ENCODE measurements at regions not wholly inside any gene's neighbourhood (a gene's known extent, or its start where the extent isn't known, plus 50 kb on each side); places are given as distances from the start of the nearest gene placed in this dataset.

DNA sequence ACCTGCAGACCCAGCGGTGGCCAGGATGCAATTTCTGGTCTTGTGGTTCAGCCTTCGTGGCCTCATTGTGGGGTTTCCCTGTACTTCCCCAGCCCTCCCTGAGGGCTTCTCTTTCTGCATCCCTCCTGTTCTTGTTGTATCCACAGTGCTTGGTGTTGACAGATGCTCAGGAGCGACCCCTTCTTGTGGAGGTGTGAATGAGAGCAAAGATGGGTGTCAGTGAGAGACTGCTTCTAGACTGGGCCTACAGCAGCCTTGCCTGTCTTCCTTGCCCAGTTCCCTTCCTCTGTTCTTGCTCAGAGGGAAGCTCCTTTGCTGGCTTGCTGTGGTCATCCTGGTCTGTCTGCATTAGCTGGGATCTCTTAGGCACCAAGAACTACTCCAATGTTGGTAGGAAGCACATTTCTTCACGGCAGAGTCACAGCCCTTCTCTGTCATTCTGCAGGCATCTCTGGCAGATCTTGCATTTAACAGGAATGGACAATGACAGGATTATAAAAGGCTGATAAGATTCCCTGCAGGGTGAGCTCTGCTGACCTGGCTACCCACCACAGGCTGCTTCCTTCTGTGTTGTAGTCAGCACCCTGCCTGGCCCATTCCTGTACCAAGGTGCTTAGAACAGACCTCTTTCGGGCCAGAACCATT lies 317.8 kb upstream of the C2CD4B start:
- TF ChIP-seq, protein P1, sequence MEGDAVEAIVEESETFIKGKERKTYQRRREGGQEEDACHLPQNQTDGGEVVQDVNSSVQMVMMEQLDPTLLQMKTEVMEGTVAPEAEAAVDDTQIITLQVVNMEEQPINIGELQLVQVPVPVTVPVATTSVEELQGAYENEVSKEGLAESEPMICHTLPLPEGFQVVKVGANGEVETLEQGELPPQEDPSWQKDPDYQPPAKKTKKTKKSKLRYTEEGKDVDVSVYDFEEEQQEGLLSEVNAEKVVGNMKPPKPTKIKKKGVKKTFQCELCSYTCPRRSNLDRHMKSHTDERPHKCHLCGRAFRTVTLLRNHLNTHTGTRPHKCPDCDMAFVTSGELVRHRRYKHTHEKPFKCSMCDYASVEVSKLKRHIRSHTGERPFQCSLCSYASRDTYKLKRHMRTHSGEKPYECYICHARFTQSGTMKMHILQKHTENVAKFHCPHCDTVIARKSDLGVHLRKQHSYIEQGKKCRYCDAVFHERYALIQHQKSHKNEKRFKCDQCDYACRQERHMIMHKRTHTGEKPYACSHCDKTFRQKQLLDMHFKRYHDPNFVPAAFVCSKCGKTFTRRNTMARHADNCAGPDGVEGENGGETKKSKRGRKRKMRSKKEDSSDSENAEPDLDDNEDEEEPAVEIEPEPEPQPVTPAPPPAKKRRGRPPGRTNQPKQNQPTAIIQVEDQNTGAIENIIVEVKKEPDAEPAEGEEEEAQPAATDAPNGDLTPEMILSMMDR (IDR thresholded peaks at IDR 0.05): peak; percentile 22; the same call in 1 of the 2 replicates
- TF ChIP-seq ZFX (IDR thresholded peaks at IDR 0.05; ENCODE audit: borderline replicate concordance): no peak

Data from 22Rv1 (cell line).